Tibial nerve (tissue), 4 donors: ENCODE measurements at regions not wholly inside any gene's neighbourhood (a gene's known extent, or its start where the extent isn't known, plus 50 kb on each side); places are given as distances from the start of the nearest gene placed in this dataset.
A peak's percentile ranks its signal among the peaks of the same experiment; 100 is the strongest.

Experiments
- DNase-seq, 2 donors: peaks; one replicate each; pipeline ENCODE4 v3.0.0-alpha.2; 2019; ENCODE audit warnings: low spot score in 2 of 2
- H3K27ac ChIP-seq, 4 donors: fragments of 200-600 bp; sonication (generic) in 3 of 4; one replicate each; pipeline ENCODE4 v1.5.1; 2017 to 2019; ENCODE audit warnings: mild to moderate bottlenecking in 1 of 4
- H3K27me3 ChIP-seq, 2 donors: fragments of 200-600 bp; sonication (generic) in 1 of 2; one replicate each; pipeline versions ENCODE4 v1.5.1 to v1.6.0; 2017 to 2019
- H3K36me3 ChIP-seq, 3 donors: fragments of 200-600 bp; sonication (generic); one replicate each; pipeline ENCODE4 v1.5.1; 2018 to 2019
- H3K4me1 ChIP-seq, 4 donors: fragments of 200-600 bp; sonication (generic) in 3 of 4; one replicate each; pipeline ENCODE4 v1.5.1; 2017 to 2019
- H3K4me3 ChIP-seq, 4 donors: fragments of 200-600 bp; sonication (generic) in 3 of 4; one replicate each; pipeline ENCODE4 v1.5.1; 2017 to 2019; ENCODE audit warnings: mild to moderate bottlenecking in 1 of 4, moderate library complexity in 1 of 4
- H3K9me3 ChIP-seq, 4 donors: fragments of 200-600 bp; sonication (generic) in 3 of 4; one replicate each; pipeline ENCODE4 v1.5.1; 2017 to 2019
- EP300 ChIP-seq, 2 donors: sonication (generic); formaldehyde crosslinking; IDR thresholded peaks; one replicate each; pipeline ENCODE4 v1.6.1; 2017; ENCODE audit warnings: antibody characterized with exemption in 2 of 2, mild to moderate bottlenecking in 1 of 2
- POLR2A ChIP-seq, 2 donors: fragments of 450-650 bp; IDR thresholded peaks; one replicate each; pipeline ENCODE4 v1.6.1; 2017; ENCODE audit warnings: antibody characterized with exemption in 2 of 2, mild to moderate bottlenecking in 2 of 2, moderate library complexity in 2 of 2
- WGBS, 2 donors: methylation state at CpG; one replicate each; pipeline ENCODE4 v1.1.5; 2018; 5-methylcytosine and 5-hydroxymethylcytosine counted together
- TF ChIP-seq, protein P1 (sequence below), 5 experiments: fragments of 200-600 bp in 3 of 5; fragments of 450-650 bp in 2 of 5; sonication (generic) in 3 of 5; IDR thresholded peaks; one replicate each; pipeline ENCODE4 v1.5.1; 2016 to 2019; ENCODE audit warnings: antibody characterized with exemption in 5 of 5, mild to moderate bottlenecking in 3 of 5, moderate library complexity in 2 of 5

DNA sequence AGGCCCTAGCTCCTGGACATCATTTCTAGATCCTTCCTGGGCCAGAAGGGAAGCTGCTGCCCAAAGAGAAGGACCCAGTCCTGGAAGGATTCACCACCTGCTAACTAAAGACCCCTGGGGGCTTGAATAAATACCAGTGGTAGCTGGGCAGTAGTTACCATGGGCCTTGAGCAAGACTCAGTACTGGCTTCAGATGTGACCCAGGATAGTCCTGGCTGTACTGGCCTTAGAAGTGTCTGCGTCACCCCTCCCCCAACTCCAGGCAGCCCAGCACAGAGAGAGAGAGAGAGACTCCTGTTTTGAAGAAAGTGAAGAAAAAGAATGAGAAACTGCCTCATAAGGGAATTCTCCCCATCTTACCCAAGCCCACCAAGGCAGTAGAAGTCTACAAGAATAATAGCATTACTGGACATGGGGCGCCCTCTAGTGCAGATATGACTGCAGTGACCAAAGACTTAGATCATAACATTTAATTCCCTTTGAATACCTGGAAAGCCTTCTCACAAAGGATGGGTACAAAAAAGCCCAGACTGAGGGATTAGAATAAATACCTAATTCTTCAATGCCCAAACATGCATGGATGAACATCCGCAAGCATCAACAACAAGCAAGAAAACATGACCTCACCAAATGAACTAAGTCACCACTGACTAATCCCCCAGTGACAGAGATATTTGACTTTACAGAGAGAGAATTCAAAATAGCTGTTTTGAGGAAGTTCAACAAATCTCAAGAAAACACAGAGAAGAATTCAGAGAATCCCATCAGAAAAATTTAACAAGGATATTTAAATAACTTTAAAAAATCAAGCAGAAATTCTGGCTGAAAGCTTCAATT is 171.8 kb downstream of the HNRNPD start:
- DNase-seq = no peak
- H3K4me1 ChIP-seq = no peaks in the 10 kb centered on the region
- no peaks in the 10 kb centered on the region for H3K36me3 ChIP-seq
- no peak overlapping the region for H3K27ac ChIP-seq
- H3K27me3 ChIP-seq = no peaks in the 10 kb centered on the region
- TF ChIP-seq POLR2A (IDR thresholded peaks at IDR 0.05) = no peak
- TF ChIP-seq, protein P1, sequence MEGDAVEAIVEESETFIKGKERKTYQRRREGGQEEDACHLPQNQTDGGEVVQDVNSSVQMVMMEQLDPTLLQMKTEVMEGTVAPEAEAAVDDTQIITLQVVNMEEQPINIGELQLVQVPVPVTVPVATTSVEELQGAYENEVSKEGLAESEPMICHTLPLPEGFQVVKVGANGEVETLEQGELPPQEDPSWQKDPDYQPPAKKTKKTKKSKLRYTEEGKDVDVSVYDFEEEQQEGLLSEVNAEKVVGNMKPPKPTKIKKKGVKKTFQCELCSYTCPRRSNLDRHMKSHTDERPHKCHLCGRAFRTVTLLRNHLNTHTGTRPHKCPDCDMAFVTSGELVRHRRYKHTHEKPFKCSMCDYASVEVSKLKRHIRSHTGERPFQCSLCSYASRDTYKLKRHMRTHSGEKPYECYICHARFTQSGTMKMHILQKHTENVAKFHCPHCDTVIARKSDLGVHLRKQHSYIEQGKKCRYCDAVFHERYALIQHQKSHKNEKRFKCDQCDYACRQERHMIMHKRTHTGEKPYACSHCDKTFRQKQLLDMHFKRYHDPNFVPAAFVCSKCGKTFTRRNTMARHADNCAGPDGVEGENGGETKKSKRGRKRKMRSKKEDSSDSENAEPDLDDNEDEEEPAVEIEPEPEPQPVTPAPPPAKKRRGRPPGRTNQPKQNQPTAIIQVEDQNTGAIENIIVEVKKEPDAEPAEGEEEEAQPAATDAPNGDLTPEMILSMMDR (IDR thresholded peaks at IDR 0.05) = peak in 1 of 5 experiments; percentile 35
- no peak for TF ChIP-seq EP300 (IDR thresholded peaks at IDR 0.05)
- no peak overlapping the region for H3K4me3 ChIP-seq
- WGBS, 2 donors = 53 to 54% methylated on average over 3 of the region's 3 CpGs
- H3K9me3 ChIP-seq = peaks cover 0 to 12% (median 0%) of the 10 kb centered on the region in 4 donors

DNA sequence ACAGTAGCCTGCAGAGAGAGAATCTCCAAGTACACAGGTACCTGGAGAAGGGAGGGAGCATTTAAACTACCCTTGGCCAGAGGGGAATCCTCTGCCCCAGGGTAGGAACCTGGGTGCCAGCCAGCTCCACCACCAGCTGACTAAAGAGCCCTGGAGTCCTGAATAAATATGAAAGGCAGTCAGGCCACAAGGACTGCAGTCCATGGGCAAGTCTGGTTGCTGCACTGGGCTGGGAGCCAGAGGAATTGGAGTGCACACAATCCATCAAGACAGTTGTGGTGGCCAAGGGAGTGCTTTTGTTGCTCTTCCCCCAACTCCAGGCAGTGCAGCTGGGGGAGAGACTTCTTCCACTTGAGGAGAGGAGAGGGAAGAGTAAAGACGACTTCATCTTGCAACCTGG is 172.5 kb downstream of the HNRNPD start:
- TF ChIP-seq, protein P1 (IDR thresholded peaks at IDR 0.05) = no peak
- TF ChIP-seq POLR2A (IDR thresholded peaks at IDR 0.05) (no peak), EP300 (IDR thresholded peaks at IDR 0.05) (no peak)
- H3K27ac ChIP-seq = no peak overlapping the region
- no peak for DNase-seq
- H3K9me3 ChIP-seq = peaks cover 0 to 5% (median 0%) of the 10 kb centered on the region in 4 donors
- no peak overlapping the region for H3K4me3 ChIP-seq
- no peaks in the 10 kb centered on the region for H3K36me3 ChIP-seq
- H3K4me1 ChIP-seq = no peaks in the 10 kb centered on the region
- WGBS, 2 donors = 53 to 55% methylated on average over 1 of the region's 1 CpG
- no peaks in the 10 kb centered on the region for H3K27me3 ChIP-seq

DNA sequence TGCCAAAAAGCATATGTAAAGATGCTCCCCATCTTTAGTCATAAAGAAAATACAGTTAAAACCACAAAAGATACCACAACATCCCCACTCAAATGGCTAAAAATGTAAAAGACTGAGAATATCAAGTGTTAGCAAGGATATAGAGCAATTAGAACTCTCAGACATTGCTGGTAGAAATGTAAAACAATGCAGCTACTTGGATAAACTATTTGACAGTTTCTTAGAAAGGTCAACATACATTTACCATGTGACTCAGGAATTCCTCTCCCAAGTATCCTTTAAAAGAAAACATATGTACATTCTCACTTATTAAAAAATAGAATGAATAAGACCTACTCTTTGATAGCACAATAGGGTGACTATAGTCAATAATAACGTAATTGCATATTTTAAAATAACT is 173.7 kb downstream of the HNRNPD start:
- no peaks in the 10 kb centered on the region for H3K27me3 ChIP-seq
- TF ChIP-seq, protein P1 (IDR thresholded peaks at IDR 0.05) = no peak
- TF ChIP-seq POLR2A (IDR thresholded peaks at IDR 0.05) = no peak
- no peak for TF ChIP-seq EP300 (IDR thresholded peaks at IDR 0.05)
- no peak overlapping the region for H3K4me3 ChIP-seq
- H3K27ac ChIP-seq = no peak overlapping the region
- no peak for DNase-seq
- 24 to 55% methylated on average over 1 of the region's 1 CpG for WGBS, 2 donors
- H3K4me1 ChIP-seq = no peaks in the 10 kb centered on the region
- no peaks in the 10 kb centered on the region for H3K36me3 ChIP-seq
- no peaks in the 10 kb centered on the region for H3K9me3 ChIP-seq

DNA sequence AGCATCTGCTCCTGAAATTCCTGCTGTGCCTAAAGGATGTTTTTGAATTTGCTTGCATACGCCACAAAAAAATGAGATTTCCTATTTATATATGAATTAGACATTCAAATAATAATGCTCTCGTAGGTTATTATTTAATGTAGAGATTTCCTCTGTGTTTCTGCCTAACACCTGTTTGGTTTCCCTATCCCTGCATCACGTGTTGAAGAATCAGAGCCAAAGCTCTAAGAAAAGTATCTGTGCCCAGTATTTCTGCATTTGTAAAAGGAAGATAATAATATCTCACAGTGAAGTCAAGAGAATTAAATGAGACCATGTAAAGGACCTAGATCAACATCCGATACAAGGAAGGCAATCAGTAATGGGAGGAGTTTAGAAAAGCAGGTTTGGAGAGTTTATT is 179.5 kb downstream of the HNRNPD start:
- no peak for TF ChIP-seq EP300 (IDR thresholded peaks at IDR 0.05)
- TF ChIP-seq, protein P1 (IDR thresholded peaks at IDR 0.05) = no peak
- TF ChIP-seq POLR2A (IDR thresholded peaks at IDR 0.05) = no peak
- DNase-seq = no peak
- no peak overlapping the region for H3K4me3 ChIP-seq
- no peak overlapping the region for H3K27ac ChIP-seq
- no peaks in the 10 kb centered on the region for H3K4me1 ChIP-seq
- H3K9me3 ChIP-seq = no peaks in the 10 kb centered on the region
- H3K27me3 ChIP-seq = no peaks in the 10 kb centered on the region
- 82 to 86% methylated on average over 4 of the region's 4 CpGs for WGBS, 2 donors
- H3K36me3 ChIP-seq = no peaks in the 10 kb centered on the region

DNA sequence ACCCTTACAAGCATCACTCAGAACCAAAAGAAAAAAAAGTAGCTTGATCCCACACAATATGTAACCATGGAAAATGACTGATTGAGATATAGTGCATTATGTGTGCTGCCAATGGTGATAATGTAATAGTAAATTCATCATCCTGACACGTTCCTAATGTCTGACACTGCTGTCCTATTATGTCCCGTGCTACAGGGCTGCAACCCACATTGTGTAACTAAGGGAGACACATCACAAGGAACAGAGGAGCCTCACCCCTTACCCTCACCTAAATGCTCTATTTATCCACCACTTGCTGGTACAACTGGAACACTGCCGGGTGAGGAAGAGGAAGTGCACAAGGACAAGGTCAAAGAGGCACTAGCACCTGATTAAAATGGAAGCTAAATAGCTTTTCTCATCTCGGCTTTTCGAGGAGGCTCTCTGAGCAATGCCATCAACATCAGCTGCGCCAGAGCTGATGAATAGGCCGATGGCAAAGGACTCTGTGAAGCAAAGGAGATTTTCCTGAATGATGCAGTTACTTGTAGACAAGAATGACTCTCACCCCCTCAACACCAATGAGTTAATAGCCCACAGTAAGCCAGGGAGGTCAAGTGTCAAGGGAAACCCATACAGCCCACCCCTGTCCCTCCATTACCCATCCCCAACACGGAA is 181.6 kb downstream of the HNRNPD start:
- Histone ChIP-seq H3K9me3 (no peaks in the 10 kb centered on the region), H3K4me1 (no peaks in the 10 kb centered on the region), H3K36me3 (no peaks in the 10 kb centered on the region), H3K27me3 (no peaks in the 10 kb centered on the region), H3K27ac (no peak overlapping the region), H3K4me3 (no peak overlapping the region)
- 33 to 40% methylated on average over 8 of the region's 8 CpGs for whole genome bisulfite sequencing, 2 donors
- TF ChIP-seq EP300 (IDR thresholded peaks at IDR 0.05) (no peak), POLR2A (IDR thresholded peaks at IDR 0.05) (no peak)
- TF ChIP-seq, protein P1 (IDR thresholded peaks at IDR 0.05) = no peak
- DNase-seq = no peak
